Adrenal gland (tissue), 9 donors: ENCODE measurements at regions not wholly inside any gene's neighbourhood (a gene's known extent, or its start where the extent isn't known, plus 50 kb on each side); places are given as distances from the start of the nearest gene placed in this dataset.

ENCODE experiments used
- DNase-seq, 7 donors: peaks; one replicate each; pipeline ENCODE4 v3.0.0-alpha.2; 2019 to 2020
- H3K27ac ChIP-seq, 5 donors: fragments of 200-600 bp; sonication (generic) in 4 of 5; 1 replicate in 3 of 5; 2 replicates in 2 of 5; pipeline versions ENCODE4 v1.5.1 to v1.8.0; 2016 to 2020; ENCODE audit warnings: mild to moderate bottlenecking in 1 of 5
- H3K27me3 ChIP-seq: fragments of 200-600 bp; 2 replicates; pipeline ENCODE4 v1.8.0; 2021
- H3K36me3 ChIP-seq, 2 donors: fragments of 200-600 bp; replicated peaks in 1 of 2; 1 replicate in 1 of 2; 2 replicates in 1 of 2; pipeline versions ENCODE4 v1.5.1 to v1.8.0; 2018 to 2022
- H3K4me1 ChIP-seq, 2 donors: fragments of 200-600 bp; replicated peaks in 1 of 2; 1 replicate in 1 of 2; 2 replicates in 1 of 2; pipeline versions ENCODE4 v1.5.1 to v1.8.0; 2018 to 2021
- H3K4me3 ChIP-seq, 4 donors: fragments of 200-600 bp; sonication (generic) in 3 of 4; one replicate each; pipeline ENCODE4 v1.5.1; 2016 to 2018
- H3K9me3 ChIP-seq, 3 donors: fragments of 200-600 bp; sonication (generic) in 1 of 3; replicated peaks in 1 of 3; 1 replicate in 2 of 3; 2 replicates in 1 of 3; pipeline versions ENCODE4 v1.5.1 to v1.8.0; 2016 to 2021
- CTCF ChIP-seq, 6 experiments: fragments of 450-650 bp in 4 of 6; fragments of 200-600 bp in 2 of 6; sonication (generic) in 1 of 6; IDR thresholded peaks; 1 replicate in 5 of 6; 2 replicates in 1 of 6; pipeline versions ENCODE4 v1.5.1 to v1.8.0; 2016 to 2021; ENCODE audit warnings: antibody characterized with exemption in 6 of 6, mild to moderate bottlenecking in 2 of 6, moderate library complexity in 1 of 6
- POLR2A ChIP-seq, 2 donors: fragments of 450-650 bp; IDR thresholded peaks; one replicate each; pipeline ENCODE4 v1.6.1; 2017; ENCODE audit warnings: antibody characterized with exemption in 2 of 2, mild to moderate bottlenecking in 2 of 2, moderate library complexity in 1 of 2
- WGBS, 4 donors: extraction: QIAGEN DNeasy Blood & Tissue Kit in 2 of 4; methylation state at CpG; one replicate each; pipeline versions ENCODE4 v1.1.5 to v1.1.7; 2013 to 2017; 5-methylcytosine and 5-hydroxymethylcytosine counted together
- intact Hi-C, 2 donors: fragments of 100-400 bp; cut with DNase I; formaldehyde crosslinking; loops; one replicate each; pipeline versions ENCODE4 v1.14.1 to v1.15.0; 2022 to 2023
- small RNA-seq, 2 donors: library from RNA; depleted of rRNA; stranded (forward); fragments of <200 nt; gene quantifications; one replicate each; pipeline ENCODE3, GENCODE V24; 2016
- donor health status: healthy with polysubstance abuse.
- donor health status: Bipolar disorder and iron deficiency.
- donor health status: DM: yes; HTN: yes; CAD: no.
- donor health status: DM: no; HTN: no; CAD: no.
- donor health status: DM: no; HTN: no; CAD: no.

GRCh38 chr4:54800831-54801530 is 143.2 kb downstream of the KIT start:
- H3K4me1 ChIP-seq: no peaks in the 10 kb centered on the region
- H3K4me3 ChIP-seq: no peak overlapping the region
- no peak overlapping the region for H3K27ac ChIP-seq
- TF ChIP-seq POLR2A (IDR thresholded peaks at IDR 0.05) (no peak), CTCF (IDR thresholded peaks at IDR 0.05) (no peak)
- intact Hi-C loops: no loop called here
- WGBS, 4 donors: 61 to 65% (median 63%) methylated on average over 4 of the region's 4 CpGs
- DNase-seq: no peak
- no peaks in the 10 kb centered on the region for H3K9me3 ChIP-seq
- no peaks in the 10 kb centered on the region for H3K27me3 ChIP-seq
- no peaks in the 10 kb centered on the region for H3K36me3 ChIP-seq

GRCh38 chr4:54794579-54794978 is 136.8 kb downstream of the KIT start:
- no peak overlapping the region for H3K4me3 ChIP-seq
- 66 to 74% (median 70%) methylated on average over 4 of the region's 4 CpGs for WGBS, 4 donors
- intact Hi-C loops: no loop called here
- H3K9me3 ChIP-seq: no peaks in the 10 kb centered on the region
- H3K27me3 ChIP-seq: no peaks in the 10 kb centered on the region
- no peak overlapping the region for H3K27ac ChIP-seq
- TF ChIP-seq POLR2A (IDR thresholded peaks at IDR 0.05) (no peak), CTCF (IDR thresholded peaks at IDR 0.05) (no peak)
- H3K4me1 ChIP-seq: no peaks in the 10 kb centered on the region
- H3K36me3 ChIP-seq: no peaks in the 10 kb centered on the region
- no peak for DNase-seq

- TF ChIP-seq POLR2A (IDR thresholded peaks at IDR 0.05): no peak
- TF ChIP-seq CTCF (IDR thresholded peaks at IDR 0.05): no peak
- Histone ChIP-seq H3K4me3 (no peak overlapping the region), H3K9me3 (no peaks in the 10 kb centered on the region), H3K4me1 (no peaks in the 10 kb centered on the region), H3K36me3 (no peaks in the 10 kb centered on the region), H3K27ac (no peak overlapping the region), H3K27me3 (no peaks in the 10 kb centered on the region)
- no peak for DNase-seq
- intact Hi-C loops: no loop called here
- WGBS, 4 donors: 46 to 67% (median 51%) methylated on average over 2 of the region's 2 CpGs
Observed at GRCh38 chr4:54793856-54794422, 136.2 kb downstream of the KIT start.

Small RNAs in the stretch of these regions (small RNA-seq; reads per million reads assigned to genes)
- 0 reads per million in 2 donors for gene RPL38P3
